K562 (cell line): ENCODE measurements at regions not wholly inside any gene's neighbourhood (a gene's known extent, or its start where the extent isn't known, plus 50 kb on each side); places are given as distances from the start of the nearest gene placed in this dataset.

Experiments
- ARNT ChIP-seq, 2 experiments: fragments of 450-650 bp; IDR thresholded peaks; 2 replicates each; pipeline ENCODE4 v1.6.1; 2016; ENCODE audit warnings: mild to moderate bottlenecking in 1 of 2
- E2F8 ChIP-seq: fragments of 450-650 bp; IDR thresholded peaks from 2 replicates; pipeline ENCODE4 v1.7.1; 2018; ENCODE audit warnings: mild to moderate bottlenecking, low read depth; ENCODE audit not compliant: partially characterized antibody
- ELF2 ChIP-seq: fragments of 250-450 bp; sonication (Bioruptor Pico); IDR thresholded peaks from 2 replicates; pipeline ENCODE4 v1.5.0; 2021; ENCODE audit warnings: mild to moderate bottlenecking
- EP300 ChIP-seq: IDR thresholded peaks from 2 replicates; pipeline ENCODE4 v1.6.1; 2012; ENCODE audit warnings: low read length, improper control_type of control experiment
- MBD1 ChIP-seq: fragments of 250-450 bp; sonication (Bioruptor Pico); IDR thresholded peaks from 2 replicates; pipeline ENCODE4 v1.8.0; 2022; ENCODE audit warnings: inconsistent platforms
- NEUROD1 ChIP-seq: fragments of 150-350 bp; IDR thresholded peaks from 2 replicates; pipeline ENCODE4 v1.6.1; 2014; ENCODE audit warnings: borderline replicate concordance, low read length, low read depth; ENCODE audit not compliant: partially characterized antibody
- POLR2A ChIP-seq: fragments of 450-650 bp; conservative IDR thresholded peaks from 2 replicates; pipeline ENCODE4 v1.6.1; 2016
- TBP ChIP-seq: optimal IDR thresholded peaks from 2 replicates; pipeline ENCODE3; 2011; ENCODE audit warnings: low read depth, low read length, improper control_type of control experiment
- ZNF197 ChIP-seq: fragments of 200-800 bp; sonication (Bioruptor generic); IDR thresholded peaks from 2 replicates; pipeline ENCODE4 v1.6.1; 2016; ENCODE audit warnings: low read depth, missing genetic modification characterization, missing compliant biosample characterization
- ZNF24 ChIP-seq: fragments of 450-650 bp; IDR thresholded peaks from 2 replicates; pipeline ENCODE4 v1.6.1; 2016
- TF ChIP-seq, protein P1 (sequence below): fragments of 450-650 bp; IDR thresholded peaks from 2 replicates; pipeline ENCODE4 v1.6.1; 2016; ENCODE audit warnings: mild to moderate bottlenecking, moderate library complexity

GRCh38 chr2:242011991-242012764, 142.6 kb downstream of the RTP5 start (continued):
- TF ChIP-seq MBD1 (no peak), NEUROD1 (no peak), E2F8 (no peak), ZNF197 (CRISPR knock-in tag) (no peak), ELF2 (CRISPR knock-in tag) (no peak), ARNT (IDR thresholded peaks at IDR 0.05) (no peak), ZNF24 (no peak), EP300 (no peak), TBP (no peak), POLR2A (no peak)
- TF ChIP-seq, protein P1, sequence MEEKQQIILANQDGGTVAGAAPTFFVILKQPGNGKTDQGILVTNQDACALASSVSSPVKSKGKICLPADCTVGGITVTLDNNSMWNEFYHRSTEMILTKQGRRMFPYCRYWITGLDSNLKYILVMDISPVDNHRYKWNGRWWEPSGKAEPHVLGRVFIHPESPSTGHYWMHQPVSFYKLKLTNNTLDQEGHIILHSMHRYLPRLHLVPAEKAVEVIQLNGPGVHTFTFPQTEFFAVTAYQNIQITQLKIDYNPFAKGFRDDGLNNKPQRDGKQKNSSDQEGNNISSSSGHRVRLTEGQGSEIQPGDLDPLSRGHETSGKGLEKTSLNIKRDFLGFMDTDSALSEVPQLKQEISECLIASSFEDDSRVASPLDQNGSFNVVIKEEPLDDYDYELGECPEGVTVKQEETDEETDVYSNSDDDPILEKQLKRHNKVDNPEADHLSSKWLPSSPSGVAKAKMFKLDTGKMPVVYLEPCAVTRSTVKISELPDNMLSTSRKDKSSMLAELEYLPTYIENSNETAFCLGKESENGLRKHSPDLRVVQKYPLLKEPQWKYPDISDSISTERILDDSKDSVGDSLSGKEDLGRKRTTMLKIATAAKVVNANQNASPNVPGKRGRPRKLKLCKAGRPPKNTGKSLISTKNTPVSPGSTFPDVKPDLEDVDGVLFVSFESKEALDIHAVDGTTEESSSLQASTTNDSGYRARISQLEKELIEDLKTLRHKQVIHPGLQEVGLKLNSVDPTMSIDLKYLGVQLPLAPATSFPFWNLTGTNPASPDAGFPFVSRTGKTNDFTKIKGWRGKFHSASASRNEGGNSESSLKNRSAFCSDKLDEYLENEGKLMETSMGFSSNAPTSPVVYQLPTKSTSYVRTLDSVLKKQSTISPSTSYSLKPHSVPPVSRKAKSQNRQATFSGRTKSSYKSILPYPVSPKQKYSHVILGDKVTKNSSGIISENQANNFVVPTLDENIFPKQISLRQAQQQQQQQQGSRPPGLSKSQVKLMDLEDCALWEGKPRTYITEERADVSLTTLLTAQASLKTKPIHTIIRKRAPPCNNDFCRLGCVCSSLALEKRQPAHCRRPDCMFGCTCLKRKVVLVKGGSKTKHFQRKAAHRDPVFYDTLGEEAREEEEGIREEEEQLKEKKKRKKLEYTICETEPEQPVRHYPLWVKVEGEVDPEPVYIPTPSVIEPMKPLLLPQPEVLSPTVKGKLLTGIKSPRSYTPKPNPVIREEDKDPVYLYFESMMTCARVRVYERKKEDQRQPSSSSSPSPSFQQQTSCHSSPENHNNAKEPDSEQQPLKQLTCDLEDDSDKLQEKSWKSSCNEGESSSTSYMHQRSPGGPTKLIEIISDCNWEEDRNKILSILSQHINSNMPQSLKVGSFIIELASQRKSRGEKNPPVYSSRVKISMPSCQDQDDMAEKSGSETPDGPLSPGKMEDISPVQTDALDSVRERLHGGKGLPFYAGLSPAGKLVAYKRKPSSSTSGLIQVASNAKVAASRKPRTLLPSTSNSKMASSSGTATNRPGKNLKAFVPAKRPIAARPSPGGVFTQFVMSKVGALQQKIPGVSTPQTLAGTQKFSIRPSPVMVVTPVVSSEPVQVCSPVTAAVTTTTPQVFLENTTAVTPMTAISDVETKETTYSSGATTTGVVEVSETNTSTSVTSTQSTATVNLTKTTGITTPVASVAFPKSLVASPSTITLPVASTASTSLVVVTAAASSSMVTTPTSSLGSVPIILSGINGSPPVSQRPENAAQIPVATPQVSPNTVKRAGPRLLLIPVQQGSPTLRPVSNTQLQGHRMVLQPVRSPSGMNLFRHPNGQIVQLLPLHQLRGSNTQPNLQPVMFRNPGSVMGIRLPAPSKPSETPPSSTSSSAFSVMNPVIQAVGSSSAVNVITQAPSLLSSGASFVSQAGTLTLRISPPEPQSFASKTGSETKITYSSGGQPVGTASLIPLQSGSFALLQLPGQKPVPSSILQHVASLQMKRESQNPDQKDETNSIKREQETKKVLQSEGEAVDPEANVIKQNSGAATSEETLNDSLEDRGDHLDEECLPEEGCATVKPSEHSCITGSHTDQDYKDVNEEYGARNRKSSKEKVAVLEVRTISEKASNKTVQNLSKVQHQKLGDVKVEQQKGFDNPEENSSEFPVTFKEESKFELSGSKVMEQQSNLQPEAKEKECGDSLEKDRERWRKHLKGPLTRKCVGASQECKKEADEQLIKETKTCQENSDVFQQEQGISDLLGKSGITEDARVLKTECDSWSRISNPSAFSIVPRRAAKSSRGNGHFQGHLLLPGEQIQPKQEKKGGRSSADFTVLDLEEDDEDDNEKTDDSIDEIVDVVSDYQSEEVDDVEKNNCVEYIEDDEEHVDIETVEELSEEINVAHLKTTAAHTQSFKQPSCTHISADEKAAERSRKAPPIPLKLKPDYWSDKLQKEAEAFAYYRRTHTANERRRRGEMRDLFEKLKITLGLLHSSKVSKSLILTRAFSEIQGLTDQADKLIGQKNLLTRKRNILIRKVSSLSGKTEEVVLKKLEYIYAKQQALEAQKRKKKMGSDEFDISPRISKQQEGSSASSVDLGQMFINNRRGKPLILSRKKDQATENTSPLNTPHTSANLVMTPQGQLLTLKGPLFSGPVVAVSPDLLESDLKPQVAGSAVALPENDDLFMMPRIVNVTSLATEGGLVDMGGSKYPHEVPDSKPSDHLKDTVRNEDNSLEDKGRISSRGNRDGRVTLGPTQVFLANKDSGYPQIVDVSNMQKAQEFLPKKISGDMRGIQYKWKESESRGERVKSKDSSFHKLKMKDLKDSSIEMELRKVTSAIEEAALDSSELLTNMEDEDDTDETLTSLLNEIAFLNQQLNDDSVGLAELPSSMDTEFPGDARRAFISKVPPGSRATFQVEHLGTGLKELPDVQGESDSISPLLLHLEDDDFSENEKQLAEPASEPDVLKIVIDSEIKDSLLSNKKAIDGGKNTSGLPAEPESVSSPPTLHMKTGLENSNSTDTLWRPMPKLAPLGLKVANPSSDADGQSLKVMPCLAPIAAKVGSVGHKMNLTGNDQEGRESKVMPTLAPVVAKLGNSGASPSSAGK: no peak
